Osteoblast (primary cell): ENCODE measurements at regions not wholly inside any gene's neighbourhood (a gene's known extent, or its start where the extent isn't known, plus 50 kb on each side); places are given as distances from the start of the nearest gene placed in this dataset.

ENCODE experiments used
- DNase-seq: peaks from one replicate; pipeline ENCODE4 v3.0.0; 2011; ENCODE audit warnings: low spot score, mixed read lengths; ENCODE audit not compliant: insufficient read length; ENCODE audit errors: missing footprints
- H2AFZ ChIP-seq: 2 replicates; pipeline ENCODE4 v1.6.0; 2011; ENCODE audit warnings: mild to moderate bottlenecking, low read length
- H3K27ac ChIP-seq: 2 replicates; pipeline ENCODE4 v1.5.1; 2011; ENCODE audit warnings: mild to moderate bottlenecking, low read depth, low read length, moderate library complexity
- H3K27me3 ChIP-seq: 2 replicates; pipeline ENCODE4 v1.6.0; 2012; ENCODE audit warnings: mild to moderate bottlenecking, control low read depth, inconsistent platforms, low read length, moderate library complexity; ENCODE audit not compliant: insufficient read depth
- H3K36me3 ChIP-seq: 2 replicates; pipeline ENCODE4 v1.5.1; 2011; ENCODE audit warnings: mild to moderate bottlenecking, low read length, control low read depth, moderate library complexity; ENCODE audit not compliant: insufficient read depth
- H3K4me1 ChIP-seq: 2 replicates; pipeline ENCODE4 v1.5.1; 2011; ENCODE audit warnings: mild to moderate bottlenecking, low read length, control low read depth, moderate library complexity; ENCODE audit not compliant: insufficient read depth
- H3K4me2 ChIP-seq: 2 replicates; pipeline ENCODE4 v1.6.0; 2011; ENCODE audit warnings: mild to moderate bottlenecking, low read length; ENCODE audit not compliant: insufficient read depth
- H3K4me3 ChIP-seq: fragments of 200-600 bp; sonication (generic); 3 replicates; pipeline ENCODE4 v1.5.1; 2012; ENCODE audit warnings: mild to moderate bottlenecking, low read length, inconsistent platforms; ENCODE audit not compliant: insufficient read depth
- H3K79me2 ChIP-seq: 2 replicates; pipeline ENCODE4 v1.6.0; 2012; ENCODE audit warnings: mild to moderate bottlenecking, low read length, control low read depth, inconsistent platforms; ENCODE audit not compliant: insufficient read depth
- H3K9me3 ChIP-seq: 2 replicates; pipeline ENCODE4 v1.5.1; 2011; ENCODE audit warnings: low read depth, low read length, control low read depth
- H4K20me1 ChIP-seq: 2 replicates; pipeline ENCODE4 v1.6.0; 2012; ENCODE audit warnings: mild to moderate bottlenecking, low read length, control low read depth; ENCODE audit not compliant: insufficient read depth
- TF ChIP-seq, protein P1 (sequence below): IDR thresholded peaks from 2 replicates; pipeline ENCODE4 v1.5.1; 2011; ENCODE audit warnings: mild to moderate bottlenecking, low read depth, low read length, moderate library complexity; ENCODE audit errors: extremely low read depth

GRCh38 chr10:118979661-118980060 lies 49.9 kb upstream of the NANOS1 start:
- Histone ChIP-seq H3K27ac (no peak overlapping the region), H3K36me3 (no peaks in the 10 kb centered on the region), H3K4me1 (no peaks in the 10 kb centered on the region), H3K4me3 (no peak overlapping the region), H3K27me3 (peaks cover 6% of the 10 kb centered on the region), H2AFZ (no peak overlapping the region), H3K4me2 (no peak overlapping the region), H3K79me2 (no peaks in the 10 kb centered on the region), H3K9me3 (no peaks in the 10 kb centered on the region), H4K20me1 (no peaks in the 10 kb centered on the region)
- TF ChIP-seq, protein P1, sequence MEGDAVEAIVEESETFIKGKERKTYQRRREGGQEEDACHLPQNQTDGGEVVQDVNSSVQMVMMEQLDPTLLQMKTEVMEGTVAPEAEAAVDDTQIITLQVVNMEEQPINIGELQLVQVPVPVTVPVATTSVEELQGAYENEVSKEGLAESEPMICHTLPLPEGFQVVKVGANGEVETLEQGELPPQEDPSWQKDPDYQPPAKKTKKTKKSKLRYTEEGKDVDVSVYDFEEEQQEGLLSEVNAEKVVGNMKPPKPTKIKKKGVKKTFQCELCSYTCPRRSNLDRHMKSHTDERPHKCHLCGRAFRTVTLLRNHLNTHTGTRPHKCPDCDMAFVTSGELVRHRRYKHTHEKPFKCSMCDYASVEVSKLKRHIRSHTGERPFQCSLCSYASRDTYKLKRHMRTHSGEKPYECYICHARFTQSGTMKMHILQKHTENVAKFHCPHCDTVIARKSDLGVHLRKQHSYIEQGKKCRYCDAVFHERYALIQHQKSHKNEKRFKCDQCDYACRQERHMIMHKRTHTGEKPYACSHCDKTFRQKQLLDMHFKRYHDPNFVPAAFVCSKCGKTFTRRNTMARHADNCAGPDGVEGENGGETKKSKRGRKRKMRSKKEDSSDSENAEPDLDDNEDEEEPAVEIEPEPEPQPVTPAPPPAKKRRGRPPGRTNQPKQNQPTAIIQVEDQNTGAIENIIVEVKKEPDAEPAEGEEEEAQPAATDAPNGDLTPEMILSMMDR: no peak
- no peak for DNase-seq
